Peyer's patch (tissue), 4 donors: ENCODE measurements at regions not wholly inside any gene's neighbourhood (a gene's known extent, or its start where the extent isn't known, plus 50 kb on each side); places are given as distances from the start of the nearest gene placed in this dataset.
"Not testable (repeated sequence)": the region's sequence is repeated elsewhere in the genome, so short reads cannot be mapped to it uniquely, and the experiment has no call there.

Source experiments
- POLR2A ChIP-seq, 2 donors: fragments of 450-650 bp; IDR thresholded peaks; one replicate each; pipeline ENCODE4 v1.5.1; 2017; ENCODE audit warnings: antibody characterized with exemption in 2 of 2, mild to moderate bottlenecking in 2 of 2, moderate library complexity in 2 of 2
- TF ChIP-seq, protein P1 (sequence below), 6 experiments: fragments of 450-650 bp in 4 of 6; fragments of 200-600 bp in 2 of 6; sonication (generic) in 1 of 6; IDR thresholded peaks; one replicate each; pipeline ENCODE4 v1.5.1; 2017 to 2019; ENCODE audit warnings: antibody characterized with exemption in 6 of 6, mild to moderate bottlenecking in 3 of 6, moderate library complexity in 1 of 6

GRCh38 chr5:1619531-1619930 lies 95.8 kb upstream of the LPCAT1 start:
- TF ChIP-seq, protein P1, sequence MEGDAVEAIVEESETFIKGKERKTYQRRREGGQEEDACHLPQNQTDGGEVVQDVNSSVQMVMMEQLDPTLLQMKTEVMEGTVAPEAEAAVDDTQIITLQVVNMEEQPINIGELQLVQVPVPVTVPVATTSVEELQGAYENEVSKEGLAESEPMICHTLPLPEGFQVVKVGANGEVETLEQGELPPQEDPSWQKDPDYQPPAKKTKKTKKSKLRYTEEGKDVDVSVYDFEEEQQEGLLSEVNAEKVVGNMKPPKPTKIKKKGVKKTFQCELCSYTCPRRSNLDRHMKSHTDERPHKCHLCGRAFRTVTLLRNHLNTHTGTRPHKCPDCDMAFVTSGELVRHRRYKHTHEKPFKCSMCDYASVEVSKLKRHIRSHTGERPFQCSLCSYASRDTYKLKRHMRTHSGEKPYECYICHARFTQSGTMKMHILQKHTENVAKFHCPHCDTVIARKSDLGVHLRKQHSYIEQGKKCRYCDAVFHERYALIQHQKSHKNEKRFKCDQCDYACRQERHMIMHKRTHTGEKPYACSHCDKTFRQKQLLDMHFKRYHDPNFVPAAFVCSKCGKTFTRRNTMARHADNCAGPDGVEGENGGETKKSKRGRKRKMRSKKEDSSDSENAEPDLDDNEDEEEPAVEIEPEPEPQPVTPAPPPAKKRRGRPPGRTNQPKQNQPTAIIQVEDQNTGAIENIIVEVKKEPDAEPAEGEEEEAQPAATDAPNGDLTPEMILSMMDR (IDR thresholded peaks at IDR 0.05): not testable (repeated sequence)
- not testable (repeated sequence) for TF ChIP-seq POLR2A (IDR thresholded peaks at IDR 0.05)
